NCI-H1694 treated with DMSO at 0.1 percent for 48 hours (cell line): ENCODE measurements at regions not wholly inside any gene's neighbourhood (a gene's known extent, or its start where the extent isn't known, plus 50 kb on each side); places are given as distances from the start of the nearest gene placed in this dataset.
A peak's percentile ranks its signal among the peaks of the same experiment; 100 is the strongest.

Experiments used
- DNase-seq: peaks from one replicate; lab custom pipeline; 2025; lab: John Stamatoyannopoulos, UW

GRCh38 chr2:22897428-22897827 lies 487.6 kb upstream of the KLHL29 start:
- no peak for DNase-seq

- no peak for DNase-seq
These were observed 484.3 kb upstream of the KLHL29 start for GRCh38 chr2:22900674-22901073.

GRCh38 chr2:22901471-22902179 lies 483.4 kb upstream of the KLHL29 start:
- DNase-seq = no peak

- DNase-seq = no peak
These were observed 482.8 kb upstream of the KLHL29 start for GRCh38 chr2:22902180-22902550.

GRCh38 chr2:22902662-22903165 lies 482.3 kb upstream of the KLHL29 start:
- no peak for DNase-seq

GRCh38 chr2:22903616-22904015 lies 481.4 kb upstream of the KLHL29 start:
- DNase-seq = no peak

- DNase-seq = peak; percentile 22
These were observed 480.8 kb upstream of the KLHL29 start for GRCh38 chr2:22904126-22904684.

GRCh38 chr2:22907330-22907729 lies 477.6 kb upstream of the KLHL29 start:
- no peak for DNase-seq

GRCh38 chr2:22912398-22912797 lies 472.6 kb upstream of the KLHL29 start:
- no peak for DNase-seq

- DNase-seq = no peak
These were observed 455.0 kb upstream of the KLHL29 start for GRCh38 chr2:22929998-22930397.

- no peak for DNase-seq
These were observed 454.2 kb upstream of the KLHL29 start for GRCh38 chr2:22930781-22931180.

- DNase-seq = no peak
These were observed 452.7 kb upstream of the KLHL29 start for GRCh38 chr2:22932288-22932687.

- DNase-seq = peak; percentile 16
These were observed 450.2 kb upstream of the KLHL29 start for GRCh38 chr2:22934747-22935146.

- DNase-seq = no peak
These were observed 442.5 kb upstream of the KLHL29 start for GRCh38 chr2:22942441-22942840.

GRCh38 chr2:22944143-22944542 lies 440.8 kb upstream of the KLHL29 start:
- no peak for DNase-seq

GRCh38 chr2:22946553-22946952 lies 438.4 kb upstream of the KLHL29 start:
- no peak for DNase-seq

GRCh38 chr2:22947741-22948140 lies 437.2 kb upstream of the KLHL29 start:
- DNase-seq = no peak

- no peak for DNase-seq
These were observed 434.5 kb upstream of the KLHL29 start for GRCh38 chr2:22950431-22950830.

- no peak for DNase-seq
These were observed 432.2 kb upstream of the KLHL29 start for GRCh38 chr2:22952656-22953225.

GRCh38 chr2:22957446-22957845 lies 427.5 kb upstream of the KLHL29 start:
- DNase-seq = no peak

GRCh38 chr2:22958308-22958707 lies 426.7 kb upstream of the KLHL29 start:
- DNase-seq = no peak

- DNase-seq = no peak
These were observed 417.2 kb upstream of the KLHL29 start for GRCh38 chr2:22967756-22968155.

- no peak for DNase-seq
These were observed 414.5 kb upstream of the KLHL29 start for GRCh38 chr2:22970284-22970975.
